Testis (tissue), 2 donors: ENCODE measurements at regions not wholly inside any gene's neighbourhood (a gene's known extent, or its start where the extent isn't known, plus 50 kb on each side); places are given as distances from the start of the nearest gene placed in this dataset.

Experiments
- CTCF ChIP-seq, 3 experiments: fragments of 450-650 bp in 2 of 3; fragments of 200-600 bp in 1 of 3; sonication (generic) in 1 of 3; IDR thresholded peaks; one replicate each; pipeline ENCODE4 v1.5.1; 2016 to 2019; ENCODE audit warnings: antibody characterized with exemption in 3 of 3, mild to moderate bottlenecking in 2 of 3, moderate library complexity in 1 of 3
- POLR2A ChIP-seq: fragments of 450-650 bp; IDR thresholded peaks from one replicate; pipeline ENCODE4 v1.6.1; 2017; ENCODE audit warnings: antibody characterized with exemption, mild to moderate bottlenecking, moderate library complexity

GRCh38 chr3:68483601-68484000 is 448.7 kb downstream of the TAFA4 start:
- no peak for TF ChIP-seq CTCF (IDR thresholded peaks at IDR 0.05)
- TF ChIP-seq POLR2A: no peak
